ENCODE measurements at regions not wholly inside any gene's neighbourhood (a gene's known extent, or its start where the extent isn't known, plus 50 kb on each side); places are given as distances from the start of the nearest gene placed in this dataset.
"Not testable (repeated sequence)": the region's sequence is repeated elsewhere in the genome, so short reads cannot be mapped to it uniquely, and the experiment has no call there.

DNA sequence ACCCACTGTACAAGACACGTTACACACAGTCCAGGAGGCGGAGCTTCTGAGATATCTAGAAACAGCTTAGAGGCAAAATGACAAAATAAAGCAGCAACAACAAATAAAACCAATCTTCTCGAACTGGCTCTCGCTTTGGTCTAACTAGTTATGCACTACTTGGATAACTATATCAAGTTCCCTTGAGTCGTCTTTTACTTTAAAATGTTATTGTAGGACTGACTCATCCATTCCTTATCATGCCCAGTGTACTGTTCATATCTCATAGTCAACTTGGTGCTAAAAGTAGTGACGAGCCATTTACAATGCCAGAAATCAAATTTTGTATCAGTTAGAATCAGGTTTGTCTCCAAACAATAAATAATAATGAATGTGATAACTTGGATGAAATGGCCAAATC lies 102.5 kb upstream of the SLC35G4 start:
- no peak for DNase-seq

DNA sequence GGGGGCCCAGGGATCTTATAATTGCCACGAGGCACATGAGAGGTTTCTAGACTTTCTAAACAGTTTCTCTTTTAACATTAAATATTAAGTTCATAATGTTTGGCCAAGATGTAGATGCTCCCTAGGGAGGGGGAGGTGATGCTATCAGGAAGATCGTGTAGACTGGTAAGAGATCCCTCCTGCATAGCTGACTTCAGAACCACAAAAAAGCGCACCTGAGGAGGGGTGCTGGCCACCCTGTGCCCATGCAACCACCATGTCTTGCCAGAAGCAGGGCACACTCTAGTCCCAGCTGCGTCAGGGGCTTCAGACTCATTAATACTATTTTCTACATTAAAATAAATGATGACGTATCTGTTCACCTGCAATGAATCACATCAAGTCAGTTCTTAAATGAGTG lies 103.4 kb upstream of the SLC35G4 start:
- no peak for DNase-seq

DNA sequence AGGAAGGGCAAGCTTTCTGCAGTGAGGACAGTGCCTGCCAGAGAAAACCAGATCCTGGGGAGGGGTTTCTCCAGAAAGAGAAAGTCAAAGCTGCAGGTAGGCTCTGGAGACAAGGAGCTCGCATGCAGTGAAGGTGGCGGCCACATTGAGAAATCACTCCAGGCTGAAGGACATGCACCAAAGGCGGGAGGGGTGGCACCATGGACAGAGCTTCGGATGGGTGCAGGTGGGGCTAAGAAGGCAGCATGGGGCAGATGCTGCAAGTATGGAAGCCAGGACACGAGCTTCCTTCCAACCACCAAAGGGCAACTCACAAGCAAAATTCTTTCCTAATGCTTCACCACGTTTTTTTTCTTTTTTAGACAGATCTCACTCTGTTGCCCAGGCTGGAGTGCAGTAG lies 104.4 kb upstream of the SLC35G4 start:
- DNase-seq: no peak

DNA sequence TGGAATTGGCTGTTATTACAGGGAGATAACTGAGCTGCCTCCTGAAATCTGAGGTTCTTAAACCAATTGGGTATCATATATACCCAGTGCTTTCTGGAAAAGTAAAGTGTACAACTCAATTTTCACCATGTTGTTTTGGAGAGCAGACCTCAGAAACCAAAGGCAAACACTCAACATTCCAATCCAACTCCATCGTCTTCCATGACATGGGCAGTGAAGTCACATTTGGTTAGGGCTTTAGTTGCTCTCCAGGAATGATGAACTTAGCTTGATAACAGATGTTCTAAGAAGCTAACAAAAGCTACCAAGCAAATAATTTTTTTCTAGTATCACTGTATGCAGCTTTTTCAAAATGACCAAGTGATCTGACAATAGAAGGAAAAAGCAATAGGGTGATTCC lies 107.0 kb upstream of the SLC35G4 start:
- no peak for DNase-seq

DNA sequence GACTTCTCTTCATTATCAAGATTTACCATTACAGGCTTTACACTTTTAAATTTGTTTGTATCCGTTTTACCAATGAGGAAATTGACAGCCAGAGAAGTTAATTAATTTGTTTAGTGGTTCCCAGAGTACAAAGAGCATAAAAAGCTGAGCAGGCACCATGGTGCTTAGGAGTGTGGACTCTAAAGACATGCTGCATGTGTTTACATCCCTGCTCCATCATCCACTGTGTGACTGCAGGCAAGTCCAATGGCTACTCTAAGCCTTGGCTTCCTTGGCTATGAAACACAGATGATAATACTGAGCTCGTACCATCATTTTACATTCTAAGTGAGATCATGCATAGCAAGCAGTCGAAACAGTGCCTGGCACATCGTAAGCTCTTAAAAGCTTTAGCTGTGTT lies 108.0 kb upstream of the SLC35G4 start:
- no peak for DNase-seq

DNA sequence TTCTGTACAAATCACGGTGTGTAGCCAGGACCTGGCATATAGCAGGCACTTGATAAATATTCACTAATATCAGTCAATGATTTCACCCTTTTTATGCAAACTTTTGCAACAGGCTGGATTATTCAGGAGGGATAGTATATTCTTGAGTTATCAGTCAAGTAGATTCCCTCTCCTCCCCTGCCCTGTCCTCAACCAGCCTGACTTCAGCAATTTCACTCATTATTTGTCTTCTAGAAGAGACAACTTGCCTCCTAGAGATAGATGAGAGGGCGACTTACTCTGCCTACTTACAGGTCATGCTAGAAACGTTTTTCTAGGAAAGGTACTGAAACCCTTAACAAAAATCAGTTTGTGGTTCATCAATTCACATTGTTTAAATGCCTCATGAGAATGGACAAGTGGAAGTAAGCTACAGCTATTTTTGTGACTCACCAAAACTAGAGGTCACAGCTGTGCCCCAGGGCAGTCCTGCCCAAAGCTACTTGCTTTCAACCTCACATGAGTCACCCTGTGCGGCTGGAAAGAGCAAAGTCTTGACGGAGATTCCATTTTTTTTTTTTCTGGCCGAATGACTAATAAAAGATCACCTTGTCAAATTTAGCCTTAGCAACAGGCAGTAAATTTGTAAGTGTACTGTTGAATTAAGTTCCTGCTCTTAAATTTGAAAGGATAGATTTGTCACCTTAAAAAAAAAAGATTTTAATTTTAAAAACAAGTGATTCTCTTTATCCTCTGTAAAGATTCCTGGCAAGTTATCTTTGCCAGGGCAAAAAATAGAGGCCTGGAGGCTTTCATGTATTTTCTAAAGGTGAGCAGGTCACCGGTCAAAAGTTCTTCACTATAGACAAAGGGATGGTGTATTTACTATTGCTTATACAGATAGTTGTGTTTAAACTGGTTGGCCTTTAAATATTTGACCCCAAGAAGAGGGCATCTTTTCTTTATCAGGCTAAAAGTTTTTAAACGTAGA lies 109.0 kb upstream of the SLC35G4 start:
- DNase-seq: no peak

DNA sequence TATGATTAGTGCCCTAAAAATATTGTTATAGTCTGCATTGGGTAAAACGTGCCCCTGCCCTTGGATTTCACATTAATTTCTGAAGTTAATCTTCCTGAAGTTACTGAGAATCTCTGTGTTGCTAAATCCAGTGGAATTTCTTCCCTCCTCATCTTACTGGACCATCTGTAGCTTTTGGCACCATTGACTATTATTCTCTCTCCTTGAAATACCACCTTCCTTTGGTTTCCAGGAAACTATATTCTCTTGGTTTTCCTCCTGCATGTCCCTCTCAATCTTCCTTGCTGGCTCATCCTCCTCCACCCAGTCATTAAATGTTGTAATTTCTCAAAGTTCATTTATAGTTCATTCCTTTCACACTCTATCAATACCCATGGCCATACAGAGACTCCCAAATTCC lies 110.6 kb upstream of the SLC35G4 start:
- no peak for DNase-seq

DNA sequence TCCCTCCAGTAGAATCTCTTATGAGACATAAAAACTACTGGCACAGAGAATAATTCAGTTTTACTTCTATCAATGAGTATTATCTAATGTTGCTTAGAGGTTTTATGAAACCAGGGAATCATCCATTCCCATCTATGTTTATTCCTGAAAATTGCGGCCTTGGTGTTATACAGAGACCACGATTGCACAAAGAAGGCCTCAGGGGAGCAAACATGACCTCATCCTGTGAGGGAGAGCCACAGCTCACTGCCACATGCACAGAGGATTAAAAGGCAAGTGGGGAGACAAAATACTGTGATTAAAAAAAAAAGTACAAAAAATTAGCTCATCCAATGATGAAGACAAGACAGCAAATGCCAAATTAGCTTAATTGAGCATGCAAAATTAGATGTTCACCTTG lies 111.8 kb upstream of the SLC35G4 start:
- DNase-seq: no peak

DNA sequence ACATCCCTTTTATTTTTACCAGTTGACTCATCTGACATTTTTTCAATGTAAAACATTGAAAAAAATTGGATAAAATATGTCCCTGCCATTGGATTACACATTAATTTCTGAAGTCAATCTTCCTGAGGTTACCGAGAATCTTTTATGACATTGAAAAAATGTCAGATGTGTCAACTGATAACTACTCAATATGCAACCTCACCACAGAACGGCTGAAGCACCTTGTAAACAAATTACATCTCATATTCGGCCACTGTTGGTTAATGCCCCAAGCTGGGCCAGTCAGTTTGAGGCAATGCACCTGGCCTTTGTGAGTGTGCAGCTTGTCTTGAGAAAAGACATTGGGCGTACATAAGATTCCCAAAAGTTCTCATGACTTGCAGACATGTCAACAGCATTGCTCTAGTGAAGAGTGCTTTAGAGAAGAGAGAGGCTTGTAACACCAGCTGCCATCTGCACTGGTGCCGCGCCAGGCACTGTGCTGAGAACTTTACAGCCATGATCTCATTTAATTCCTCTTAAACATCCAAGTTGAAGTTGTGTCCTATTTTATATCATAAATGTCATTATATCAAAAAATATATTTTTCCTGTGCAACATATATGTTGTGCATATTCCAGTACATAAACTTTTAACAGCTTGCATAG lies 112.7 kb upstream of the SLC35G4 start:
- no peak for DNase-seq

DNA sequence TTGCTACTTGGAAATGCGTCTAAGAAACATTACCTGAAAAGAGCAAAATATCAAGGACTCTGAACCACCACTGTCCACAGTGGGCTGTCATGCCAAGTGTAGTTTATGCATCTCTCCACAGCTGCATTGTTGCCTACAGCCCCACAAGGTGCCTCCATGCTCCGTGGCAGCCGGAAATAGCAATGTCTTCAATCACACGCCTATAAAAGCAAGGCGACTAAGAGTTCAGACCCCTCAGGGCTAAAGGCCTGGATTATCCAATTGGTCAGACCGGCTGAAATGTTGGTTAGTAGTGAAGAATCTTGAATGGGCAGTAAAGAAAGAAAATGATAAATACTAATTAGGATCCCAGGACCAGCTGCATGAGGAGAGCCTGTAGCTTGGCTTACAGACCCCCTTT lies 114.0 kb upstream of the SLC35G4 start:
- no peak for DNase-seq

DNA sequence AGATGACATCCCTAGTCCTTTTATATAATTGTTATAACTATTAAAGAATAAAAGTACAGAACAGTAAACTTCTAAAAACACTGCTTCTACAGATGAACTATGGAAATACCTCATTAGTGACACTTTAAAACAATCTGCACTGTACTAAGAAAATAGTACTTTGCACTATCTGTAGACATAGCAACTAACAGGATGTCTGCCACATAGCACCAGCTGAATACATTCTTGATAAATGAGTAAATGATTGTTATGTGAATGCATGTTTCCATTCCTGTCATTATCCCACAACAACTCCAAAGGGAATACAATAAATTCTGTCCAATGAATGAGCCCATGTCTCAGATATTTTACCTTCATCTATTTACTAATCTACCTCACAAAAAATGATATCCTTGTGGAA lies 115.3 kb upstream of the SLC35G4 start:
- DNase-seq: no peak

DNA sequence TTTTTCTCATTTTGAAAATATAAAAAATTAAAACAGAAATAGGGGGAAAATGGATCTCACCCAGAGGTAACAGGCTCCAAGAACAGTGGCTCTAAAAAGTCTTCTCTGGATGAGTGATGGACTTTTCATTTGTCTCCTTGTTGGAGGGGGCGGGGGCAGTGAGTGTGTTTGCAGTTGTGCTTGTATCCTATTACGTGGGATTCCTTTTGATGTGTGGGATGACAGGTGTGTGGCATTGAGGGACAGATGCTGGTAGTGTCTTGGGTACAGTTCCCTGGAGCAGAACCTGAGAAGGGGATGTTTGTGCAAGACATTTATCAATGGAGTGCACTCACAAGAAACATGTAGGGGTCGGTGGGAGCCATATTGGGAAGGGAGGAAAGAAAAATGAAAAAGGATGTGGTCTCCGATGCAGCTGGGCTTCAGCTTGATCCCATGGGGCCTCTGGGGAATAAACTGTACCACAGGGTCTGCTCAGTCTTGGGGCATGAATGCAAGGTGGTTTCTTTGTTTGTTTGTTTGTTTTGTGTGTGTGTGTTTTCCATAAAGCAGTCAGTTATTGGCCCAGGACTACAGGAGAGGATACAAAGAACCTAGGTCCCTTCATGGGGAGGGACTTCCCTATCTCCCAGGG lies 120.0 kb upstream of the SLC35G4 start:
- DNase-seq: no peak

DNA sequence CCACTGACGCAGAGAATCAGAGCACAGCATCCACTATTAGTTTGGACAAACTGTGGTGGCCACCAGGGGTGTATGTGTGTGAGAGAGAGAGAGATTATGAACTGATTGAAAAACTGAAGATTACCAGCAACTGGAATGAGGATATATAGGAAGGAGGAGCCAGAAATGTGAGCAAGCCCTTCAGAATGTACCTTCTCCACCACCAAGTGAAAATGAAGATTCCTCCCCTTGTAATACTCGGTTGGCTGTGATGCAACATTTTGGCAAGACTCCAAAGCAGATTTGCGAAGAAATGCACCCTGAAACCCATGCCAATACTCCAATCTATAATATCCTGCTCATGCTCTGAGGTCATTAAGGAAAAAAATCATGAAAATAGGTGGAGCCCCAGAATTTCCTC lies 121.2 kb upstream of the SLC35G4 start:
- DNase-seq: no peak

DNA sequence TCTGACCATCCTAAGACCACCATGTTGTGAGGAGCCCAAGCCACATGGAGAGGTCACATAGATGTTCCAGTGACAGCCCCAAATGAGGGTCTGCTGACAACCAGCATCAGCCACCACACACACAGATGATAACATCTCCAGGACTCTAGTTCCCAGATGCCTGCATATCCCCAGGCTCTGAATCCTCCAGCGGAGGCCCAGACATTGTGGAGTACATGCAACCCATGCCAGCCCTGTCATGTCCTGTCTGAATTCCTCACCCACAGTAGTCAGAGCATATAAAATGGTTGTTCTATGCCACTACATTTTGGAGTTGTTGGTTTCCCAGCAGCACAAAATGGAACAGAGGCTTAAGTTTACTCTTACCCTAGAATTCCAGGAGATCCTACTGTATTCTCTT lies 122.0 kb upstream of the SLC35G4 start:
- DNase-seq: no peak

DNA sequence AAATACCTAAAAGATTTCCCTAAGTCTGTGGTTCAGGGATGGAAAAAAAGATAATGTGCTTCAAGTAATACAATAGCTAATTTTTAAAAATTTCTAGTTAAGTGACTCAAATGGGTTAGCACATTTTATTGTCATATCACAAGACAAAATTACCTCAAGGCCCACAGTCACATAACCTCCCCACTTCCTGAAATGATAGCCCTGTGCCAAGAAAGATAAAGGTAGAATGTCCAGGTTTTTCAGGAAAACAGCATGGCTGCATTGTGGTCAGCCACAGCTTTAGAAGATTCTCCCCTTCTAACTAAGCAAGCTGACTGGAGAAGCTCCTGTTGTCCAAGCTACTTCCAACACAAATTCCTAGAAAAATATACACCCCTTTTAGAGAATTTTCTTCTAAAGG lies 127.1 kb upstream of the SLC35G4 start:
- no peak for DNase-seq

DNA sequence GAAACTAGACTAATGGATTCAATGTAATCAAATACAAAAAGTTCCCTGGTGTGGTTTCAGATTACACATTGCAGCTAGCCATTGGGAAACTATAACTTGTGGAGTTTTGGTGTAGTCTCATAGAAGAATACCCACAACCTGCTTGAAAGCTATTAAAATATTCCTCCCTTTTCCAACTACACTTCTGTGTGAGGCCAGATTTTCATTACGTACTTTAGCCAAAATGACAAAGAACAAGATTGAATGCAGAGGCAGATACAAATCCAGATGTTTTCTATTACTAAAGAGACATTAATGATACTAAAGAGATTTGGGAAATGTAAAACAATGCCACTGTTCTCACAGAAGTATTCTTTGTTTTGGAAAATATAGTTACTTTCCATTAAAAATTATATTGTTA lies 128.7 kb upstream of the SLC35G4 start:
- no peak for DNase-seq

DNA sequence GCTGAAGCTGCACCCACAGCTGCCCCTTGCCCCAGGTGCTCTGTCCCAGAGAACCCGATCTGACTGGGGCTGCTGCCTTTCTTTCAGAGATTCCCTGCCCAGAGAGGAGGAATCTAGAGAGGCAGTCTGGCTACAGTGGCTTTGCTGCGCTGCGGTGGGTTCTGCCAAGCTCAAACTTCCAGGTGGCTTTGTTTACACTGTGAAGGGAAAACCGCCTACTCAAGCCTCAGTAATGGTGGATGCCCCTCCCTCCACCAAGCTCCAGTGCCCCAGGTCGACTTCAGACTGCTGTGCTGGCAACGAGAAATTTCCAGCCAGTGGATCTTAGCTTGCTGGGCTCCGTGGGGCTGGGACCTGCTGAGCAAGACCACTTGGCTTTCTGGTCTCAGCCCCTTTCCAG lies 130.4 kb upstream of the SLC35G4 start:
- DNase-seq: not testable (repeated sequence)

DNA sequence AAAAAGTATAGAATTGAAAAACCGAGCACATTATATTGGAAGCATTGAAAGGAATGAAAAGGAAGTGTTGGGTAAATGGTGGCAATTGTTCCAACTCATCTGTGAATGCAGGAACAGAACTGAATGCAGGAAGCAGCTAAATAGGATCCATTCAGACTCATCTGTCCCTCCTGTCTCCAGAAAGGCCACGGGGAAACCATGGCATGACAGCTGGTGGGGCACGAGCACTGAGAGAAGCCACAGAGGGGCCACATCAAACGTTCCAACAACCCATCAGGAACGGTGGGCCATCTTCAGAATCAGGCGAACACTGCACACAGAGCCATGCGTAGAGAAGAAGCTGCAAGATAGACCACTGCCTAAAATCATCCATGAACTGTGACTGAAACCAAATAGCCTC lies 138.5 kb upstream of the SLC35G4 start:
- DNase-seq: no peak

DNA sequence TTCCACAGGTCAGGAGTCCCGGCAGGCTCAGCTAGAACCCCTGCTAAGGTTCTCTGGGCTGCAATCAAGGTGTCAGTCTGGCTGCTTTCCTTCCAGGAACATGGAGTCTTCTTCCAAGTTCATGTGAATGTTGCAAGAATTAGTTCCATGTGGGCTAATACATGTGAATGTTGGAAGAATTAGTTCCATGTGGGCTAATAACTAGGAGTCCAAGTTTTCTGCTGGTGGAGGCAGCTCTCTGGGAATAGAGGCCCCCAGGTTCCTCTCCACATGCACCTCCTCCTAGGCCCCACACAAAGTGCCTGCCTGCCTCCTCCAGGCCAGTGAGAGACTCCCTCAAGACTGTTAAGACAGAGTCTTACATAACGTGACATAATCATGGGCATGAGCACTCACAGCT lies 140.8 kb upstream of the SLC35G4 start:
- no peak for DNase-seq

DNA sequence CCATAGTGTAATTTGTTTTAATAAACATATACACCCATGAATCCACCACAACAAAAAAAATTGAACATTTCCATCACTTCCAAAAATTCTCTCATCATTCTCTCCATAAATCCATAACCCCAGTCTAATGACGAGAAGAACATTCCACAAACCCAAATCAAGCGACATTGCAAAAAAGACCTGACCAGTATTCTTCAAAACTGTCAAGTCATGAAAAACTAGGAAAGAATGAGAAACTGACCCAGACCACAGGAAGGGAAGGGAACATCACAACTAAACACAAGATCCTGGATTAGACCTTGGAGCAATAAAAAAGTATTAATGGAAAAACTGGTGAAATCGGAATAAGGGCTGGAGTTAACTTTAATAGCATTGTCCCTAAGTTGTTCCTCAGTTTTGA lies 141.3 kb upstream of the SLC35G4 start:
- DNase-seq: no peak

DNA sequence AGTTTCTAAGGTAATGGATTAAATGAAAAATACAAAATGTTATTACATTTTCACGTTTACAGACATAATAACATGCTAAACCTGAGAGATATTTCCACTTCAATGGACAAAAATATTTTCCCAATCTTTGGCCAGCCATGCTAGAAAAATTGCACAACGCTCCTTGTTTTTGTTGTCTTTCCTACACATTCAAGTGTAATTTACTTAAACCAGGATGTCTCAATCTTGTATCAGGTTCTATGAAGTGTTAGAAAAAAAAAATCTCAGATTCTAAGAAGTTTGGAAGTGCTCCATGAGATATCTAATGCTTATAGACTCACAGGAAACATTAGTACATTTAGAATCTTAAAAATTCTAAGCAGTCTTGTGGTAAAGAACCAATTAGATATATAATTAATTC lies 141.8 kb upstream of the SLC35G4 start:
- DNase-seq: no peak

DNA sequence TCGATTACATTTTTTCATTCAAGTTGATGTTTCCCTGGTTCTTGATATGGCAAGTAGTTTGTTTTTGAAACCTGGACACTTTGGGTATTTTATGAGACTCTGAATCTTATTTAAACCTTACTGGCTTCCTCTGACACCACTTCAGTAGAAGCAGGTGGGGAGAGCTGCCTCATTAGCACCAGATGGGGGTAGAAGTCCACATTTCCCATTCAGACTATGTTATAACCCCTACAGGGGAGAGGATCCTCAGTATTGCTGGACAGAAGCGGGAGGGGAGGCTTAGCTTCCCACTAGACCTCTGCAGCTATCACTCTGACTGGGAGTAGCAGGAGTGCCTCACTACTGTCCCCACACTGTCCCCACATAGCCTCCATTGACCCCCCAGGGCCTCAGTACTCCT lies 145.3 kb upstream of the SLC35G4 start:
- no peak for DNase-seq

DNA sequence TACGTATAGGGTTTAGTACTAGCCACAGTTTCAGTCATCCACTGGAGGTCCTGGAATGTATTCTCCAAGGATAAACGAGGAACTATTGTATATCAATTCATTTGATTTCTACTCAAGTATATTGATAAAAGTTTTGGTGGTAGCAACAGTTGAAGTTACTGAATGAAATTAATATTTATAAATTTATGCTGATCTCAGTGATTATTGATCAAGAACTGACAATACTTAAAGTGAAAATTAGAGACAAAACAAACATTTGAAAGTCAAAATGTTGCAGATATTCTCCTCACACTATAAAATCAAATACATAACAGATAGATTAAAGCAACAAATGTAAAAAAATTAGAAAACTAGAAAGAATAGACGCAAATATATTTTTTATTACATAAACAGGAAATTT lies 150.9 kb upstream of the SLC35G4 start:
- no peak for DNase-seq

DNA sequence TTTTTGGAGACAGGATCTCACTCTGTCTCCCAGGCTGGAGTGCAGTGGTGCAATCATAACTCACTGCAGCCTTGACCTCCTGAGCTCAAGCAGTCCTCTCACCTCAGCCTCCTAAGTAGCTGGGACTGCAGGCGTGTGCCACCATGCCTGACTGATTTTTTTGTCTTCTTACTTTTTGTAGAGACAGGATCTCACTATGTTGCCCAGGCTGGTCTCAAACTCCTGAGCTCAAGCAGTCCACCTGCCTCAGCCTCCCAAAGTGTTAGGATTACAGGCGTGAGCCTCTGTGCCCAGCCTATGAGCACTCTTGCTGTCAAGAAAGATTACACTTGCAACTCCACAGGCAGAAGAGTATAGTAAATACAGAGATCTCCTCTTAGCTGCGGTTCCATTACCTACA lies 151.5 kb upstream of the SLC35G4 start:
- DNase-seq: not testable (repeated sequence)
